ENCODE measurements at regions not wholly inside any gene's neighbourhood (a gene's known extent, or its start where the extent isn't known, plus 50 kb on each side); places are given as distances from the start of the nearest gene placed in this dataset.

- intact Hi-C loops (cut with micrococcal nuclease): no loop called here
- H3K9ac ChIP-seq (ENCODE audit: insufficient read depth, low read length, poor library complexity, severe bottlenecking): no peak overlapping the region
- H3K9me3 ChIP-seq (replicated peaks in 1 of 2; ENCODE audit: control insufficient read depth in 1 of 2, insufficient read depth in 1 of 2, low read length in 2 of 2): no peaks in the 10 kb centered on the region
- Mint-ChIP-seq H3K27me3 (ENCODE audit: low read depth in 3 of 3) (peaks cover 2 to 4% (median 3%) of the 10 kb centered on the region in 3 donors), H3K36me3 (no peaks in the 10 kb centered on the region), H3K27ac (no peak overlapping the region), H3K9me3 (peaks cover 0 to 2% (median 0%) of the 10 kb centered on the region in 7 donors), H3K4me1 (no peaks in the 10 kb centered on the region), H3K4me3 (no peak overlapping the region)
- 92% methylated on average over 3 of the region's 5 CpGs for WGBS (ENCODE audit: insufficient coverage)
- H3K27me3 ChIP-seq (ENCODE audit: control insufficient read depth in 2 of 2, insufficient read depth in 2 of 2, low read length in 2 of 2): no peaks in the 10 kb centered on the region
- H2AFZ ChIP-seq (ENCODE audit: insufficient read depth, low read depth, low read length, poor library complexity, severe bottlenecking): no peak overlapping the region
- H3K79me2 ChIP-seq (ENCODE audit: insufficient read depth, low read length): no peaks in the 10 kb centered on the region
- TF ChIP-seq CTCF (IDR thresholded peaks at IDR 0.05): no peak
- DNase-seq: no peak
- H3K4me3 ChIP-seq (replicated peaks in 1 of 3; ENCODE audit: low read depth in 2 of 3, low read length in 3 of 3): no peak overlapping the region
- no peaks in the 10 kb centered on the region for H3K36me3 ChIP-seq (replicated peaks in 1 of 2; ENCODE audit: control insufficient read depth in 1 of 2, insufficient read depth in 2 of 2, low read length in 2 of 2)
- H3K4me2 ChIP-seq (replicated peaks; ENCODE audit: extremely low read depth, low read length, poor library complexity, severe bottlenecking): no peak overlapping the region
- no peaks in the 10 kb centered on the region for H4K20me1 ChIP-seq (ENCODE audit: insufficient read depth, low read length)
- no peak overlapping the region for H3K27ac ChIP-seq (ENCODE audit: low read depth in 1 of 2, low read length in 2 of 2)
- H3K4me1 ChIP-seq (ENCODE audit: control insufficient read depth in 1 of 2, insufficient read depth in 2 of 2, low read length in 2 of 2): no peaks in the 10 kb centered on the region
Measured at GRCh38 chr9:99605016-99605743, 216.5 kb upstream of the NR4A3 start.

GRCh38 chr9:99606296-99606695, 215.4 kb upstream of the NR4A3 start:
- H3K36me3 ChIP-seq (replicated peaks in 1 of 2; ENCODE audit: control insufficient read depth in 1 of 2, insufficient read depth in 2 of 2, low read length in 2 of 2): no peaks in the 10 kb centered on the region
- H3K4me1 ChIP-seq (ENCODE audit: control insufficient read depth in 1 of 2, insufficient read depth in 2 of 2, low read length in 2 of 2): no peaks in the 10 kb centered on the region
- no CpG with 5 or more reads among the region's 2 CpGs for WGBS (ENCODE audit: insufficient coverage)
- H3K27me3 Mint-ChIP-seq (ENCODE audit: low read depth in 3 of 3): peaks cover 0 to 6% (median 4%) of the 10 kb centered on the region in 3 donors
- H2AFZ ChIP-seq (ENCODE audit: insufficient read depth, low read depth, low read length, poor library complexity, severe bottlenecking): no peak overlapping the region
- no peak overlapping the region for H3K27ac Mint-ChIP-seq
- H3K27me3 ChIP-seq (ENCODE audit: control insufficient read depth in 2 of 2, insufficient read depth in 2 of 2, low read length in 2 of 2): no peaks in the 10 kb centered on the region
- no peaks in the 10 kb centered on the region for H3K9me3 ChIP-seq (replicated peaks in 1 of 2; ENCODE audit: control insufficient read depth in 1 of 2, insufficient read depth in 1 of 2, low read length in 2 of 2)
- H3K79me2 ChIP-seq (ENCODE audit: insufficient read depth, low read length): no peaks in the 10 kb centered on the region
- H3K27ac ChIP-seq (ENCODE audit: low read depth in 1 of 2, low read length in 2 of 2): no peak overlapping the region
- DNase-seq: no peak
- H3K9me3 Mint-ChIP-seq: peaks cover 0 to 2% (median 0%) of the 10 kb centered on the region in 7 donors
- H4K20me1 ChIP-seq (ENCODE audit: insufficient read depth, low read length): no peaks in the 10 kb centered on the region
- no peak for TF ChIP-seq CTCF (IDR thresholded peaks at IDR 0.05)
- H3K36me3 Mint-ChIP-seq: no peaks in the 10 kb centered on the region
- no peak overlapping the region for H3K9ac ChIP-seq (ENCODE audit: insufficient read depth, low read length, poor library complexity, severe bottlenecking)
- no peak overlapping the region for H3K4me3 Mint-ChIP-seq
- no peaks in the 10 kb centered on the region for H3K4me1 Mint-ChIP-seq
- H3K4me3 ChIP-seq (replicated peaks in 1 of 3; ENCODE audit: low read depth in 2 of 3, low read length in 3 of 3): no peak overlapping the region
- intact Hi-C loops (cut with micrococcal nuclease): no loop called here
- H3K4me2 ChIP-seq (replicated peaks; ENCODE audit: extremely low read depth, low read length, poor library complexity, severe bottlenecking): no peak overlapping the region

Measured in CD14-positive monocyte (primary cell).